ENCODE measurements at regions not wholly inside any gene's neighbourhood (a gene's known extent, or its start where the extent isn't known, plus 50 kb on each side); places are given as distances from the start of the nearest gene placed in this dataset.

GRCh38 chr14:43877351-43877960 is 629.6 kb downstream of the FSCB start:
- no peak for TF ChIP-seq CTCF (IDR thresholded peaks at IDR 0.05)
- TF ChIP-seq POLR2A (IDR thresholded peaks at IDR 0.05): no peak

Data from lower leg skin (tissue), 3 donors.